Endothelial cell of umbilical vein (primary cell): ENCODE measurements at regions not wholly inside any gene's neighbourhood (a gene's known extent, or its start where the extent isn't known, plus 50 kb on each side); places are given as distances from the start of the nearest gene placed in this dataset.

Experiments used
- BruUV-seq: library from RNA; stranded (reverse); fragments of 400-500 nt; replicated peaks from 2 replicates; lab custom pipeline; 2021; lab: Mats Ljungman, UMichigan
- CTCF ChIA-PET: fragments of 300-600, 350-600 bp; sonication (Branson Sonifier 250); formaldehyde crosslinking; loops from one replicate; lab custom pipeline; 2021; ENCODE audit warnings: antibody characterized with exemption, inconsistent platforms; lab: Charles Lee
- POLR2A ChIA-PET: fragments of 300-600, 350-600 bp; sonication (Branson Sonifier 250); formaldehyde crosslinking; loops from one replicate; lab custom pipeline; 2021; ENCODE audit warnings: antibody characterized with exemption, inconsistent platforms; lab: Charles Lee
- DNase-seq: peaks from one replicate; pipeline ENCODE4 v3.0.0-alpha.2; 2011; ENCODE audit warnings: low read depth, low spot score
- FAIRE-seq: peaks from 2 replicates; lab custom pipeline; 2011; peaks lifted over from hg19 to GRCh38; lab: Jason Lieb, UNC
- H2AFZ ChIP-seq: 2 replicates; pipeline ENCODE4 v1.6.0; 2012; ENCODE audit warnings: low read depth, low read length, control low read depth, inconsistent platforms
- H3K27ac ChIP-seq: 2 replicates; pipeline ENCODE4 v1.5.1; 2011; ENCODE audit warnings: low read depth, mild to moderate bottlenecking, control low read depth, low read length, moderate library complexity; ENCODE audit not compliant: insufficient read depth
- H3K27me3 ChIP-seq, 2 experiments: 2 replicates each; pipeline versions ENCODE4 v1.6.0 to v1.6.1; 2011; ENCODE audit warnings: low read length in 2 of 2, mixed read lengths in 1 of 2; ENCODE audit not compliant: control insufficient read depth in 2 of 2, insufficient read depth in 2 of 2
- H3K36me3 ChIP-seq, 2 experiments: 2 replicates in 1 of 2; 3 replicates in 1 of 2; pipeline ENCODE4 v1.5.1; 2011; ENCODE audit warnings: low read length in 2 of 2, mild to moderate bottlenecking in 1 of 2, moderate library complexity in 1 of 2; ENCODE audit not compliant: control insufficient read depth in 2 of 2, insufficient read depth in 2 of 2; ENCODE audit errors: extremely low read depth in 1 of 2
- H3K4me1 ChIP-seq: 3 replicates; pipeline ENCODE4 v1.5.1; 2011; ENCODE audit warnings: mild to moderate bottlenecking, low read length; ENCODE audit not compliant: control insufficient read depth, insufficient read depth; ENCODE audit errors: extremely low read depth
- H3K4me2 ChIP-seq: 2 replicates; pipeline ENCODE4 v1.6.1; 2011; ENCODE audit warnings: low read length, control low read depth, mixed read lengths; ENCODE audit not compliant: insufficient read depth
- H3K4me3 ChIP-seq, 3 experiments: fragments of 200-600 bp in 1 of 3; sonication (generic), shearing (Covaris generic) in 1 of 3; replicated peaks in 1 of 3; 2 replicates each; pipeline ENCODE4 v1.5.1; 2011 to 2016; ENCODE audit warnings: control low read depth in 3 of 3, low read length in 3 of 3, mild to moderate bottlenecking in 2 of 3, inconsistent platforms in 1 of 3, low read depth in 1 of 3, moderate library complexity in 1 of 3; ENCODE audit not compliant: insufficient read depth in 1 of 3
- H3K79me2 ChIP-seq: 2 replicates; pipeline ENCODE4 v1.6.0; 2012; ENCODE audit warnings: low read length, inconsistent platforms; ENCODE audit not compliant: control insufficient read depth, insufficient read depth
- H3K9ac ChIP-seq: replicated peaks from 2 replicates; pipeline ENCODE3; 2011; ENCODE audit warnings: low read length, control low read depth; ENCODE audit not compliant: insufficient read depth; ENCODE audit errors: extremely low read depth
- H3K9me1 ChIP-seq: replicated peaks from 3 replicates; pipeline ENCODE4 v1.6.0; 2011; ENCODE audit warnings: mild to moderate bottlenecking, low read length; ENCODE audit not compliant: control insufficient read depth, insufficient read depth; ENCODE audit errors: extremely low read depth
- H3K9me3 ChIP-seq: replicated peaks from 2 replicates; pipeline ENCODE4 v1.5.1; 2012; ENCODE audit warnings: low read length, inconsistent platforms; ENCODE audit not compliant: control insufficient read depth, insufficient read depth
- H4K20me1 ChIP-seq: replicated peaks from 2 replicates; pipeline ENCODE3; 2011; ENCODE audit warnings: mild to moderate bottlenecking, low read length; ENCODE audit not compliant: control insufficient read depth, insufficient read depth; ENCODE audit errors: extremely low read depth
- EZH2 ChIP-seq: IDR thresholded peaks from 2 replicates; pipeline ENCODE4 v1.6.1; 2012; ENCODE audit warnings: borderline replicate concordance, low read depth, mild to moderate bottlenecking, moderate library complexity, low read length, inconsistent platforms; ENCODE audit not compliant: severe bottlenecking
- FOS ChIP-seq: IDR thresholded peaks from 2 replicates; pipeline ENCODE4 v1.6.1; 2011; ENCODE audit warnings: mild to moderate bottlenecking, low read length, moderate library complexity, borderline replicate concordance; ENCODE audit not compliant: insufficient read depth
- GATA2 ChIP-seq: IDR thresholded peaks from 2 replicates; pipeline ENCODE4 v1.7.0; 2011; ENCODE audit warnings: low read depth, mild to moderate bottlenecking, moderate library complexity, mixed read lengths, low read length; ENCODE audit not compliant: insufficient read length, insufficient read depth
- JUN ChIP-seq: IDR thresholded peaks from 2 replicates; pipeline ENCODE4 v1.6.1; 2011; ENCODE audit warnings: borderline replicate concordance, low read depth; ENCODE audit not compliant: insufficient read length, insufficient read depth
- MYC ChIP-seq: IDR thresholded peaks from one replicate; pipeline ENCODE4 v1.6.1; 2011; ENCODE audit warnings: mild to moderate bottlenecking, low read depth, low read length
- POLR2AphosphoS5 ChIP-seq: IDR thresholded peaks from 2 replicates; pipeline ENCODE4 v1.6.1; 2012; ENCODE audit warnings: low read depth, mild to moderate bottlenecking, control low read depth, low read length, moderate library complexity; ENCODE audit not compliant: insufficient read depth
- dilution Hi-C: fragments of 300-500 bp; cut with MboI; formaldehyde crosslinking; loops from one replicate; pipeline ENCODE4 v1.15.0; 2019; ENCODE audit warnings: low sequenced_read_pairs; ENCODE audit not compliant: extremely low pct_ligation_motif_present
- intact Hi-C: fragments of 100-400 bp; cut with micrococcal nuclease; formaldehyde crosslinking; loops from one replicate; pipeline ENCODE4 v1.10.0; 2022
- TF ChIP-seq, protein P1 (sequence below), 2 donors: IDR thresholded peaks; 1 replicate in 1 of 2; 2 replicates in 1 of 2; pipeline ENCODE4 v1.5.1; 2011; ENCODE audit warnings: low read length in 2 of 2, mild to moderate bottlenecking in 2 of 2, moderate library complexity in 2 of 2, control low read depth in 1 of 2, inconsistent platforms in 1 of 2, low read depth in 1 of 2; ENCODE audit not compliant: insufficient read depth in 1 of 2; ENCODE audit errors: extremely low read depth in 1 of 2

- Histone ChIP-seq H3K79me2 (no peaks in the 10 kb centered on the region), H3K9me3 (no peaks in the 10 kb centered on the region), H3K4me3 (no peak overlapping the region), H3K4me2 (no peak overlapping the region), H2AFZ (no peak overlapping the region), H3K36me3 (no peaks in the 10 kb centered on the region), H3K9ac (no peak overlapping the region), H4K20me1 (no peaks in the 10 kb centered on the region), H3K9me1 (no peaks in the 10 kb centered on the region), H3K4me1 (no peaks in the 10 kb centered on the region), H3K27ac (no peak overlapping the region), H3K27me3 (no peaks in the 10 kb centered on the region)
- no TSS peak for BruUV-seq
- no peak for TF ChIP-seq EZH2
- no peak for TF ChIP-seq JUN
- TF ChIP-seq MYC, result no peak
- no peak for TF ChIP-seq GATA2
- TF ChIP-seq POLR2AphosphoS5, result no peak
- no peak for TF ChIP-seq FOS
- TF ChIP-seq, protein P1, sequence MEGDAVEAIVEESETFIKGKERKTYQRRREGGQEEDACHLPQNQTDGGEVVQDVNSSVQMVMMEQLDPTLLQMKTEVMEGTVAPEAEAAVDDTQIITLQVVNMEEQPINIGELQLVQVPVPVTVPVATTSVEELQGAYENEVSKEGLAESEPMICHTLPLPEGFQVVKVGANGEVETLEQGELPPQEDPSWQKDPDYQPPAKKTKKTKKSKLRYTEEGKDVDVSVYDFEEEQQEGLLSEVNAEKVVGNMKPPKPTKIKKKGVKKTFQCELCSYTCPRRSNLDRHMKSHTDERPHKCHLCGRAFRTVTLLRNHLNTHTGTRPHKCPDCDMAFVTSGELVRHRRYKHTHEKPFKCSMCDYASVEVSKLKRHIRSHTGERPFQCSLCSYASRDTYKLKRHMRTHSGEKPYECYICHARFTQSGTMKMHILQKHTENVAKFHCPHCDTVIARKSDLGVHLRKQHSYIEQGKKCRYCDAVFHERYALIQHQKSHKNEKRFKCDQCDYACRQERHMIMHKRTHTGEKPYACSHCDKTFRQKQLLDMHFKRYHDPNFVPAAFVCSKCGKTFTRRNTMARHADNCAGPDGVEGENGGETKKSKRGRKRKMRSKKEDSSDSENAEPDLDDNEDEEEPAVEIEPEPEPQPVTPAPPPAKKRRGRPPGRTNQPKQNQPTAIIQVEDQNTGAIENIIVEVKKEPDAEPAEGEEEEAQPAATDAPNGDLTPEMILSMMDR (IDR thresholded peaks at IDR 0.05; ENCODE audit: extremely low read depth in 1 of 2, insufficient read depth in 1 of 2, low read depth in 1 of 2, low read length in 2 of 2), result no peak
- no peak for DNase-seq
- POLR2A ChIA-PET, result no interaction called here
- FAIRE-seq, result no peak
- dilution Hi-C loops, result no loop called here
- intact Hi-C loops, result no loop called here
- CTCF ChIA-PET, result no interaction called here
These were observed 122.3 kb downstream of the MID1IP1 start for GRCh38 chrX:38923451-38923969.
